GM19328 (cell line): ENCODE measurements at regions not wholly inside any gene's neighbourhood (a gene's known extent, or its start where the extent isn't known, plus 50 kb on each side); places are given as distances from the start of the nearest gene placed in this dataset.
"Not testable (repeated sequence)": the region's sequence is repeated elsewhere in the genome, so short reads cannot be mapped to it uniquely, and the experiment has no call there.

Experiments
- ATAC-seq: cut with Tn5 transposase; IDR thresholded peaks from one replicate; pipeline ENCODE4 v1.9.1; 2021; ENCODE audit warnings: mild to moderate bottlenecking, moderate library complexity; ENCODE audit not compliant: unreplicated experiment

DNA sequence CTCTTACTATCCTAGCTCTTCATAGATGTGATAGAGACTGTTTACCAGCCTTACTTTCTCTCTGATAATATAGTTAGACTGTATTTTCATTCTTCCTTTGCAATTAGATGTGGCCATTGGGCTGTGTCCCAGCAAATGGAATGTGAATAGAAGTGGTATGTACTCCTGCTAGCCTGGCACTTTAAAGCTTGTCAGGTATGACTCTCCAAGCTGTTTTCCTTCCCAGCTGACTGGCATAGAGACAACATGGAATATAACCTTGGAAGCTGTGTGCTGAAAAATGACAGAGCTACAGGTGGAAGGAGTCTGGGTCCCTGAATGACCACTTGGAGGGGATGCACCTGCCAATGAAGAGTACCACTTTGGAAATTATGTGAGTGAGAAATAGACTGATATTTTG, 116.2 kb downstream of the DIRAS2 start:
- no peak for ATAC-seq

DNA sequence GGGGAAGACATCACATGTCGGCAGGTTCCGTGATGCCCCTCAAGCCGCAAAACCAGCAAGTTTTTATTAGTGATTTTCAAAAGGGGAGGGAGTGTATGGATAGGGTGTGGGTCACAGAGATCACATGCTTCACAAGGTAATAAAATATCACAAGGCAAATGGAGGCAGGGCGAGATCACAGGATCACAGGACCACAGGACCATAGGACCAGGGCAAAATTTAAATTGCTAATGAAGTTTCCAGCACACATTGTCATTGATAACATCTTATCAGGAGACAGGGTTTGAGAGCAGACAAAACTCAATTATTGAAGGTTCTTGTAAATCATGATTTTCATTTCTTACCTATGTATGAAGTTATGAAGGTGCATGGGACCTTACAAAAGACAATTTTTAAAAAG, 106.5 kb downstream of the DIRAS2 start:
- ATAC-seq: not testable (repeated sequence)

DNA sequence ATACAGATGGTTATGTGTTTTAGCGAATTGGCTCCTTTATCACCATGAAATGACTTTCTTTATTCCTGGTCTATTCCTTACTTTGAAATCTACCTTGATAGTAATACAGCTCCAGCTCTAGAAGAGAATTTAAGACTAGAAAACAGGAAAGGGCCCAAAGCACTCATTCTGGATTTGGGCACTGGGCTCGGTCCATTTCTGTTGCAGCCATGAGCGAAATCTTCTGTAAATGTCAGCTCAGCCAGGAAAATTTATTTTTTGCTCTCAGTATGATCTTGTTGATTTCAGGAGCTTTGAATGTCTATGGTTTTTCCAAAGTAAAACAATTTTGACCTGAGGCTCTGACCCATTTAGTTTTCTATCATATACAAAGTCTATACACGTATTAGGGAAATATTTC, 104.1 kb downstream of the DIRAS2 start:
- ATAC-seq: no peak

GRCh38 chr9:90539286-90539685, 103.3 kb downstream of the DIRAS2 start:
- ATAC-seq: no peak

GRCh38 chr9:90540734-90541133, 101.9 kb downstream of the DIRAS2 start:
- ATAC-seq: no peak

DNA sequence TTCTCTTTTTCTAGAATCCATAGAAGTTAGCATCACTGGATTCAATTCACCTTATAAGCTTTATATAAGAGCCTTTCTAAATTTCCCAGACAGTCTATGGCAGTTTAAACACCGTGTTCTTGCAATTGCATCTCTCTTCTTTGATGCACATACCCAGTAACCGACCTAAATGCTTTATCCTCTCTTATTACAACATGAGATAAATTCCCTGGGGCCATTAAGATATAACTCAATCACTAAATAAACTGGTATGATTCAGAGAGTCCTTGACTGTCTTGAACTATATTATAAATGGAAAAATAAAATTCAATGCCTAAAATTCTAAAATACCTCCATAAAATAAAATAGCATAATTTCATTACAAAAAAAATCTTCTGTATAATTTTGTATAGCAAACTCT, 98.1 kb downstream of the DIRAS2 start:
- no peak for ATAC-seq

DNA sequence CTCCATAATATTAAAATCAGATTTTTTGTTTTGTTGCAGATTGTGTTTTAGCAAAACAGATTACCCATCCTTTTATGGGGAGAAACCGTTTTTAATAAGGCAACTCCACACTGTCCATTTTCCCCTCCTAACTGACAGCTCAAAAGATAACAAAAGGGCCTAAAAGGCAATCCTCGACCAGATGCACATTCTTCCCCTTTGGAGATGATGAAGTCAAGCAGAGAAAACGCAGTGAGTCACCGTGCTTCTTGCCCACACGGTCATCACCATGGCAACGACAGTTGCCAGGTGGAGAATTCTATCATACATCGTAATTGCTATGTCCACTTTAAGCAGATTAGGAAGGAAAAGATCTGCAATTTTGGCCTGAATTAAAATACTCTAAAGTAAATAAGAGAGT, 96.4 kb downstream of the DIRAS2 start:
- ATAC-seq: no peak

DNA sequence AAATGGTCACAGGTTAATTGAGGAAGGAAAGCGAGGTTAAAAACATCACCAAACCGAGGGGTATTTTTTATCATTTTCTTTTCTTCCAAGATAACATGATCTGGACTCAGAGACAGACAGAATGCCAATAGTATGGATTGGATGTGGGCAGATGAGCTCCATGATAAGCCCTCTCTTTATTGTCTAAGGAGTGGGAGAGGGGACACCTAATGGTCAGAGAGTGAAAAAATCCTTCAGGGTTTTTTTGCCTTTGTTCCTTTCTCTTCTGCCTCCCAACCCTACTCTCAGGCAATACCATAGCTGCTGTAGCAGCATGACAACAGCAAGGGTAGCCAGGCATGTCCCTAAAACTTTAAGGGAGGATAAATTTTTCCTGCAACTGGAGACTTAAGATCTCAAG, 94.7 kb downstream of the DIRAS2 start:
- no peak for ATAC-seq

DNA sequence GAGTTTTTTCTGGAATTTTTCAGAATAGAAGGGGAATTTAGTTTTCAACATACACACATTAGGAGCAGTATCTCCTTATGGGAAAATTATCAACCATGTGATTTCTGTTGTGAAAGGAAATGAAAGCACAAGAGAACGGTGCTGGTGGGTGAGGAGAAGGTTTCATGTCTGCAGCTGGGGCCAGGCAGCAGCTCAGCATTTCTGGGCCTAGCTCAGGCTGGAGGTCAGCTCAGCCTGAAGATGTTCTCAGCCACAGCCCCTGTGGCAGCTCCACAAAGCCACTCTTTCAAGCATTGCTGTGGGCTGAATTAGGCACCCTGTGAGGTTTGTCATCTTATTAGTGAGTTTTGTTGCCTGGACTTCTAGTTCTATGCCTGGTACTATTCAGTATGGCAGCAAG, 90.3 kb downstream of the DIRAS2 start:
- no peak for ATAC-seq

- no peak for ATAC-seq
Observed at GRCh38 chr9:90555351-90556057, 87.1 kb downstream of the DIRAS2 start.

GRCh38 chr9:90556897-90557675, 85.5 kb downstream of the DIRAS2 start:
- ATAC-seq: no peak

DNA sequence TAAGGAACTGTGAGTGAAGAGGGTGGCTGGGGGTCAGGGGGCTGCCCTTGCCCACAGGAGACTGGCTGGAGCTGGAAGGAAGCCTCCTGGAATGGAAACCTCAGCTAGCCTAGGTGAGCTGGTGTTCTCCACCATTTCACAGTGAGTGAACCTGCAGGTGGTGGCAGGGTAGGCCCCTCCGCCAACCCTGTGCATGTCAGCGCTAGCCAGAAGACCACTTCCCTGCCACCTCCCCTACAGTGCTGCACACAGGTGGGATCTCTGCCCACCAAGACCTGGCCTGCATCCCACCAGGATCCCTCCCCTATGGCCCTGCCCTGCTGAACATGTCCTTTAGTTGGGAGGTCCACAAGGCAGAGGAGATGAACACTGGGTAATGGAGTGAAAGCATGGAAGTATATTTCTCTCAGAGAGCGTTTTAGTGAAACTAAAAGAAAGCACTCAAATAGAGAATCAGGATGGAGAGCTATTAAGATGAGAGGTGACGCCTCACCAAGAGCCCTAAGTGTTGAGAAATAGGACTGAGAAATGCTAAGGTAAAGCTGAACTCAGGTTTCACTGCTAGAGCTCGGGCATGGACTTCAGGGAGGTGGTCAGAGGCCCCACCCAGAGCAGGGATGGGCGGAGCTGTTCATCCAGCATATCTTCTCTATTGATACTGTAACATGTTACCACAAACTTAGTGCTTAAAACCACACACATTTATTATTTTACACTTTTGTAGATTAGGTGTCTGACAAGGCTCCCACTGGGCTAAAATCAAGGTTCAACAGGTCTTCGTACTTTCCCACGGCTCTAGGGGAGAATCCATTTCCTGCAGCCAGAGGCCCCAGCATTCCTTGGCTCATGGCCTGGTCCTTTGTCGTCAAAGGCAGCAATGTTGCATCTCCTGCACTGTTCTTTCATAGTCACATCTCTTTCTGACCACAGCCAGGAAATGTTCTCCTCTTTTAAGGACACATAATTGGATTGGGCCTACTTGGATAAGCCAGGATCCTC, 83.2 kb downstream of the DIRAS2 start:
- ATAC-seq: no peak
